Endodermal cell (in vitro differentiated cells): ENCODE measurements at regions not wholly inside any gene's neighbourhood (a gene's known extent, or its start where the extent isn't known, plus 50 kb on each side); places are given as distances from the start of the nearest gene placed in this dataset.

ENCODE experiments used
- DNase-seq: peaks from one replicate; pipeline ENCODE4 v3.0.0-alpha.2; 2017
- H3K27ac ChIP-seq: 2 replicates; pipeline ENCODE4 v1.5.1; 2013; ENCODE audit warnings: mild to moderate bottlenecking, low read depth, low read length, moderate library complexity
- H3K27me3 ChIP-seq: 2 replicates; pipeline ENCODE4 v1.6.1; 2013; ENCODE audit warnings: mild to moderate bottlenecking, low read length, moderate library complexity; ENCODE audit not compliant: insufficient read depth, control insufficient read depth, poor library complexity, severe bottlenecking
- H3K36me3 ChIP-seq: 2 replicates; pipeline ENCODE4 v1.7.0; 2013; ENCODE audit warnings: mild to moderate bottlenecking, low read length, moderate library complexity; ENCODE audit not compliant: control insufficient read depth, insufficient read depth
- H3K4me1 ChIP-seq: one replicate; pipeline ENCODE4 v1.7.0; 2013; ENCODE audit warnings: low read length; ENCODE audit not compliant: control insufficient read depth, insufficient read depth
- H3K4me3 ChIP-seq: 2 replicates; pipeline ENCODE4 v1.5.1; 2013; ENCODE audit warnings: mild to moderate bottlenecking, low read length, moderate library complexity
- H3K9ac ChIP-seq: 2 replicates; pipeline ENCODE4 v1.6.1; 2013; ENCODE audit warnings: mild to moderate bottlenecking, low read length, moderate library complexity; ENCODE audit not compliant: poor library complexity, severe bottlenecking; ENCODE audit errors: extremely low read depth
- H3K9me3 ChIP-seq: 2 replicates; pipeline ENCODE4 v1.6.1; 2013; ENCODE audit warnings: mild to moderate bottlenecking, low read length, moderate library complexity; ENCODE audit not compliant: control insufficient read depth
- H3K27ac Mint-ChIP-seq: 2 replicates; pipeline ENCODE4 v1.8.0; 2020; ENCODE audit warnings: mixed read lengths
- H3K27me3 Mint-ChIP-seq: 2 replicates; pipeline ENCODE4 v1.8.0; 2021; ENCODE audit warnings: mild to moderate bottlenecking, mixed read lengths; ENCODE audit not compliant: insufficient read depth
- H3K36me3 Mint-ChIP-seq: 2 replicates; pipeline ENCODE4 v1.8.0; 2020; ENCODE audit warnings: low read depth, mixed read lengths
- H3K4me1 Mint-ChIP-seq: 2 replicates; pipeline ENCODE4 v1.8.0; 2020; ENCODE audit warnings: mixed read lengths
- H3K4me3 Mint-ChIP-seq: 2 replicates; pipeline ENCODE4 v1.8.0; 2020; ENCODE audit warnings: mild to moderate bottlenecking, moderate library complexity, mixed read lengths
- H3K9me3 Mint-ChIP-seq: 2 replicates; pipeline ENCODE4 v1.8.0; 2020; ENCODE audit warnings: mild to moderate bottlenecking, mixed read lengths
- CTCF ChIP-seq: fragments of 200-600 bp; sonication (generic); conservative IDR thresholded peaks from 2 replicates; pipeline ENCODE4 v1.5.0; 2021; ENCODE audit warnings: antibody characterized with exemption, mild to moderate bottlenecking
- WGBS, 2 experiments: methylation state at CpG; one replicate each; pipeline versions ENCODE4 v1.1.5 to v1.1.7; 2013; ENCODE audit warnings: missing lambda C conversion rate in 2 of 2, mixed read lengths in 1 of 2; ENCODE audit not compliant: insufficient coverage in 1 of 2, insufficient read length in 1 of 2; 5-methylcytosine and 5-hydroxymethylcytosine counted together

DNA sequence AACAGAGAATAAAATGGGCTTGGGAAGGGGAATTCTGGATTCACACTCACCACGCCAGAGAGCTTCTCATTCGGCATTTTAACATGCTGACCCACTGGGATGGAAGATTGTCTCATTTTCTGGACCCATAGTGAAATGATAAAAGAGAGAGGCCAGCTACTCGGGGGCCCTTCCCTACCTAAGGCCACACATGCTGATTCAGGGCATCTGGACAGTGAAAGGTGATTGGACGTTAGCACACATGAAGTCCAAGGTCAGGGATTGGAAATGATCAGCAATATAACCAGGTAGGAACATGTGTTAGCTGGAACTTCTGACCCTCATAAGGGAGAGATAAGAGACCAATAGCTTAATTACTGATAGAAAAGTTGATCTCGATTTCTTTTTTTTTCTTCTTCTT is 183.7 kb downstream of the NUFIP1 start:
- Mint-ChIP-seq H3K27me3 (no peaks in the 10 kb centered on the region), H3K36me3 (no peaks in the 10 kb centered on the region), H3K4me1 (peaks cover 3% of the 10 kb centered on the region), H3K9me3 (no peaks in the 10 kb centered on the region), H3K4me3 (no peak overlapping the region), H3K27ac (no peak overlapping the region)
- no peaks in the 10 kb centered on the region for H3K36me3 ChIP-seq
- DNase-seq = no peak
- no peak for TF ChIP-seq CTCF
- no peak overlapping the region for H3K27ac ChIP-seq
- H3K4me3 ChIP-seq = no peak overlapping the region
- WGBS, 2 experiments = 89 to 90% methylated on average over 4 of the region's 5 CpGs
- no peaks in the 10 kb centered on the region for H3K27me3 ChIP-seq
- H3K9me3 ChIP-seq = no peaks in the 10 kb centered on the region
- no peaks in the 10 kb centered on the region for H3K4me1 ChIP-seq
- no peak overlapping the region for H3K9ac ChIP-seq

DNA sequence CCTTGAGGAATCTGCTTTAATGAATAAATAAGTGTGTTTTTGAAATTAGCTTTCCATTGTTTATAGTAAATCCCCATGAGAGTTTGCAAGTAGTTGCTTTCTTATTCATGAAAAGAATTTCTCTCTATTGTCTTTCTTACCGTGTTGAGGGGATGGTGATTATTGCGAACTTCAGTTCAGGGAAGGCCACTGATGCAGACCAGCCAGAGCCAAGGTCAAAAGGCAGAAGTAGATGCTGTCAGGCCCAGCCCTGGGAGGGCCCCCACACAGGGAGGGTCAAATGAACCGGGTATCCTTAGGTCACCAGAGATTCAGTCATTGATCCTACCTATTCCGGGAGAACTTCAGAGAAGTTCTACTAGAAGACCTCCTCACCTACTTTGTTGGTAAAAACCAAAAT is 185.9 kb downstream of the NUFIP1 start:
- Histone ChIP-seq H3K9me3 (no peaks in the 10 kb centered on the region), H3K9ac (no peak overlapping the region), H3K4me3 (no peak overlapping the region), H3K27ac (no peak overlapping the region), H3K27me3 (no peaks in the 10 kb centered on the region), H3K4me1 (no peaks in the 10 kb centered on the region), H3K36me3 (no peaks in the 10 kb centered on the region)
- WGBS, 2 experiments = 89 to 100% methylated on average over 3 to 4 of the region's 4 CpGs
- H3K9me3 Mint-ChIP-seq = no peaks in the 10 kb centered on the region
- DNase-seq = no peak
- H3K4me3 Mint-ChIP-seq = no peak overlapping the region
- no peaks in the 10 kb centered on the region for H3K4me1 Mint-ChIP-seq
- no peak for TF ChIP-seq CTCF
- H3K36me3 Mint-ChIP-seq = no peaks in the 10 kb centered on the region
- no peaks in the 10 kb centered on the region for H3K27me3 Mint-ChIP-seq
- no peak overlapping the region for H3K27ac Mint-ChIP-seq

DNA sequence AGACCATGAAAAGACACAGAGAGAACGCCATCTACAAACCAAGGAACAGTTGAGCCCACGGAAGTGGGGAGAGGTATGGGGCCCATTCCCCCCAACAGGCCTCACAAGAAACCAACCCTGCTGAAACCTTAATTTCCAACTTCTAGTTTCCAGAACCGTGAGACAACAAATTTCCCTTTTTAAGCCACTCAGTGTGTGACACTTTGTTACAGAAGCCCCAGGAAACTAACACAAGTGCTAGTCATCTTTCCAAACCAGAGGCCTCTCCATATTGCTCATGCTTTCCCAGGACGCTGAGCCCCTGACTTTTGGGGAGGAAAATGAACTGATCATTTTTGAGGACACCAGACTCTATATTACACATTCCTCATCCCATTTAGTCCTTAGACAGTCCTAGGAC is 186.8 kb downstream of the NUFIP1 start:
- Histone ChIP-seq H3K27me3 (no peaks in the 10 kb centered on the region), H3K4me1 (no peaks in the 10 kb centered on the region), H3K9ac (no peak overlapping the region), H3K27ac (no peak overlapping the region), H3K9me3 (no peaks in the 10 kb centered on the region), H3K36me3 (no peaks in the 10 kb centered on the region), H3K4me3 (no peak overlapping the region)
- no peaks in the 10 kb centered on the region for H3K4me1 Mint-ChIP-seq
- no peak for TF ChIP-seq CTCF
- H3K9me3 Mint-ChIP-seq = no peaks in the 10 kb centered on the region
- no peaks in the 10 kb centered on the region for H3K27me3 Mint-ChIP-seq
- DNase-seq = no peak
- H3K27ac Mint-ChIP-seq = no peak overlapping the region
- H3K4me3 Mint-ChIP-seq = no peak overlapping the region
- H3K36me3 Mint-ChIP-seq = no peaks in the 10 kb centered on the region
- 83 to 94% methylated on average over 2 to 4 of the region's 4 CpGs for WGBS, 2 experiments
